ENCODE measurements at regions not wholly inside any gene's neighbourhood (a gene's known extent, or its start where the extent isn't known, plus 50 kb on each side); places are given as distances from the start of the nearest gene placed in this dataset.

- no peak for DNase-seq (ENCODE audit: low spot score in 2 of 2)
- H3K36me3 ChIP-seq, result no peaks in the 10 kb centered on the region
- H3K27ac ChIP-seq, result no peak overlapping the region
- WGBS, 2 donors, result 84 to 85% methylated on average over 3 of the region's 3 CpGs
- peaks cover 0 to 17% (median 0%) of the 10 kb centered on the region in 4 donors for H3K4me1 ChIP-seq
- TF ChIP-seq CTCF (IDR thresholded peaks at IDR 0.05) (no peak), POLR2A (IDR thresholded peaks at IDR 0.05) (no peak), EP300 (IDR thresholded peaks at IDR 0.05) (no peak)
- H3K4me3 ChIP-seq, result no peak overlapping the region
- H3K9me3 ChIP-seq, result no peaks in the 10 kb centered on the region
- no peaks in the 10 kb centered on the region for H3K27me3 ChIP-seq
Observed at GRCh38 chr13:30364133-30364532, 56.8 kb upstream of the KATNAL1 start.

- WGBS, 2 donors, result 41 to 48% methylated on average over 7 of the region's 7 CpGs
- Histone ChIP-seq H3K4me1 (peaks cover 0 to 17% (median 0%) of the 10 kb centered on the region in 4 donors), H3K27me3 (no peaks in the 10 kb centered on the region), H3K36me3 (no peaks in the 10 kb centered on the region), H3K9me3 (no peaks in the 10 kb centered on the region), H3K4me3 (no peak overlapping the region), H3K27ac (no peak overlapping the region)
- DNase-seq (ENCODE audit: low spot score in 2 of 2), result no peak
- no peak for TF ChIP-seq CTCF (IDR thresholded peaks at IDR 0.05)
- no peak for TF ChIP-seq POLR2A (IDR thresholded peaks at IDR 0.05)
- no peak for TF ChIP-seq EP300 (IDR thresholded peaks at IDR 0.05)
Observed at GRCh38 chr13:30364876-30365275, 57.4 kb upstream of the UBE2L5 start.

- whole genome bisulfite sequencing, 2 donors, result 94 to 100% methylated on average over 1 of the region's 1 CpG
- Histone ChIP-seq H3K36me3 (no peaks in the 10 kb centered on the region), H3K27me3 (no peaks in the 10 kb centered on the region)
Observed at GRCh38 chr13:30366088-30366487, 56.2 kb upstream of the UBE2L5 start.

GRCh38 chr13:30367296-30367695 is 55.0 kb upstream of the UBE2L5 start:
- Histone ChIP-seq H3K4me3 (no peak overlapping the region), H3K27ac (no peak overlapping the region), H3K4me1 (peaks cover 0 to 14% (median 6%) of the 10 kb centered on the region in 4 donors), H3K27me3 (no peaks in the 10 kb centered on the region), H3K36me3 (no peaks in the 10 kb centered on the region), H3K9me3 (no peaks in the 10 kb centered on the region)
- TF ChIP-seq CTCF (IDR thresholded peaks at IDR 0.05) (no peak), POLR2A (IDR thresholded peaks at IDR 0.05) (no peak), EP300 (IDR thresholded peaks at IDR 0.05) (no peak)
- DNase-seq (ENCODE audit: low spot score in 2 of 2), result no peak
- 90 to 97% methylated on average over 12 of the region's 12 CpGs for WGBS, 2 donors

More at GRCh38 chr13:30366088-30366487, 56.2 kb upstream of the UBE2L5 start:
- DNase-seq (ENCODE audit: low spot score in 2 of 2), result no peak
- Histone ChIP-seq H3K27ac (no peak overlapping the region), H3K4me1 (peaks cover 0 to 17% (median 4%) of the 10 kb centered on the region in 4 donors), H3K4me3 (no peak overlapping the region), H3K9me3 (no peaks in the 10 kb centered on the region)
- TF ChIP-seq CTCF (IDR thresholded peaks at IDR 0.05), result no peak
- no peak for TF ChIP-seq POLR2A (IDR thresholded peaks at IDR 0.05)
- TF ChIP-seq EP300 (IDR thresholded peaks at IDR 0.05), result no peak

GRCh38 chr13:30370146-30370545 is 52.1 kb upstream of the UBE2L5 start:
- Histone ChIP-seq H3K4me1 (peaks cover 0 to 16% (median 2%) of the 10 kb centered on the region in 4 donors), H3K9me3 (no peaks in the 10 kb centered on the region), H3K27me3 (no peaks in the 10 kb centered on the region), H3K36me3 (no peaks in the 10 kb centered on the region), H3K4me3 (no peak overlapping the region), H3K27ac (no peak overlapping the region)
- TF ChIP-seq EP300 (IDR thresholded peaks at IDR 0.05) (no peak), CTCF (IDR thresholded peaks at IDR 0.05) (no peak), POLR2A (IDR thresholded peaks at IDR 0.05) (no peak)
- WGBS, 2 donors, result 77 to 79% methylated on average over 1 of the region's 1 CpG
- DNase-seq (ENCODE audit: low spot score in 2 of 2), result no peak

Data from tibial nerve (tissue), 4 donors.